AG10803 (cell line): ENCODE measurements at regions not wholly inside any gene's neighbourhood (a gene's known extent, or its start where the extent isn't known, plus 50 kb on each side); places are given as distances from the start of the nearest gene placed in this dataset.

ENCODE experiments used
- DNase-seq: peaks from one replicate; pipeline ENCODE4 v3.0.0; 2010; ENCODE audit warnings: low read depth
- H3K4me3 ChIP-seq: 2 replicates; pipeline ENCODE4 v1.5.1; 2011; ENCODE audit warnings: mild to moderate bottlenecking, low read length, control low read depth
- CTCF ChIP-seq: conservative IDR thresholded peaks from 2 replicates; pipeline ENCODE4 v1.5.1; 2011; ENCODE audit warnings: mild to moderate bottlenecking, low read length, control low read depth, inconsistent platforms

- DNase-seq: no peak
- H3K4me3 ChIP-seq: no peak overlapping the region
- no peak for TF ChIP-seq CTCF
Observed at GRCh38 chr19:31693933-31694269, 344.7 kb upstream of the TSHZ3 start.

GRCh38 chr19:31694761-31695160 lies 345.5 kb upstream of the TSHZ3 start:
- H3K4me3 ChIP-seq: no peak overlapping the region
- DNase-seq: no peak
- no peak for TF ChIP-seq CTCF

GRCh38 chr19:31699421-31699820 lies 350.2 kb upstream of the TSHZ3 start:
- DNase-seq: no peak
- H3K4me3 ChIP-seq: no peak overlapping the region
- TF ChIP-seq CTCF: no peak

- H3K4me3 ChIP-seq: no peak overlapping the region
- DNase-seq: no peak
- TF ChIP-seq CTCF: no peak
Observed at GRCh38 chr19:31701146-31701545, 351.9 kb upstream of the TSHZ3 start.

DNA sequence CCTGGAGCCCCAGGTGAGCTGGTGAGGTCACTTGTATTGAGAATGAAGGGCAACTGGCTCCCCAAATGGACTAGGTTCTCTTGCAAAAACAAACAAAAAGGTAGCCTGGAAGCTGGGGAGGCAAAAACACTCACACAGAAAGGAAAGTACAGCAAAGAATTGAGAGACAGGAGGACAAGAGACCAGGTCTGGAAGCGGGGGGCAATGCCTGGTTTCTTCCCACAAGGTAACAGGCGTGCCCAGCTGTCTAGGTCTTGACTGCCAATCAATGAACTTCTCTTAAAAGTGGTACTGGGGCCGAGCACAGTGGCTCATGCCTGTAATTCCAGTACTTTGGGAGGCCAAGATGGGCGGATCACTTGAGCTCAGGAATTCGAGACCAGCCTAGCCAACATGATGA lies 356.4 kb upstream of the TSHZ3 start:
- DNase-seq: no peak
- no peak for TF ChIP-seq CTCF

DNA sequence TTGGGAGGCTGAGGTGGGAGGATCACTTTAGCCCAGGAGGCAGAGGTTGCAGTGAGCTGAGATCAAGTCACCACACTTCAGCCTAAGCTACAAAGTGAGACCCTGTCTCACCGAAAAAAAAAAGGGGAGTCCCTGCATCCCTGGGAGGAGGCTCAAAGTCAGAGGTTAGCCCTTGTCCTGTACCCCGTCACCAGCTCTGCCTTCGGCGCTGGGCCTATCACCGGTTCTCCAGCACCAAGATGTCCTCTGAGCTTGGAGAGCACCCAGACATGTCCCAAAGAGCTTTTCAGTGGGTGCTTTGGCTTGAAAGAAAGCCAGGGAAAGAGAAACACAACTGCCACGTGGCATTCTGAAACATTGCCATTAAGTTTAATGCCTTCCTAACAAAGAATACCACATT lies 356.9 kb upstream of the TSHZ3 start:
- H3K4me3 ChIP-seq: no peak overlapping the region
- TF ChIP-seq CTCF: no peak
- no peak for DNase-seq

More for the DNA sequence above, 356.4 kb upstream of the TSHZ3 start:
- H3K4me3 ChIP-seq: no peak overlapping the region

GRCh38 chr19:31706691-31707620 lies 357.7 kb upstream of the TSHZ3 start:
- H3K4me3 ChIP-seq: no peak overlapping the region
- TF ChIP-seq CTCF: no peak
- DNase-seq: no peak
